GM19238 (cell line): ENCODE measurements at regions not wholly inside any gene's neighbourhood (a gene's known extent, or its start where the extent isn't known, plus 50 kb on each side); places are given as distances from the start of the nearest gene placed in this dataset.
"Not testable (repeated sequence)": the region's sequence is repeated elsewhere in the genome, so short reads cannot be mapped to it uniquely, and the experiment has no call there.

ENCODE experiments used
- DNase-seq: peaks from one replicate; pipeline ENCODE4 v3.0.0; 2011; ENCODE audit warnings: low spot score; ENCODE audit not compliant: insufficient read length

- DNase-seq = not testable (repeated sequence)
Measured at GRCh38 chr16:5282152-5282551, 184.6 kb upstream of the EEF2KMT start.

GRCh38 chr16:5257462-5257861 is 159.9 kb upstream of the EEF2KMT start:
- no peak for DNase-seq

- DNase-seq = no peak
Measured at GRCh38 chr16:5252791-5253190, 155.2 kb upstream of the EEF2KMT start.

GRCh38 chr16:5247403-5247802 is 149.8 kb upstream of the EEF2KMT start:
- not testable (repeated sequence) for DNase-seq

GRCh38 chr16:5240278-5240626 is 142.7 kb upstream of the EEF2KMT start:
- not testable (repeated sequence) for DNase-seq

GRCh38 chr16:5239472-5240277 is 142.1 kb upstream of the EEF2KMT start:
- peak; percentile 23 for DNase-seq

- DNase-seq = no peak
Measured at GRCh38 chr16:5235119-5235518, 137.5 kb upstream of the EEF2KMT start.

- DNase-seq = no peak
Measured at GRCh38 chr16:5234295-5235050, 136.9 kb upstream of the EEF2KMT start.

GRCh38 chr16:5231246-5231759 is 133.7 kb upstream of the EEF2KMT start:
- DNase-seq = no peak

- no peak for DNase-seq
Measured at GRCh38 chr16:5228369-5228768, 130.8 kb upstream of the EEF2KMT start.

GRCh38 chr16:5225931-5226655 is 128.5 kb upstream of the EEF2KMT start:
- no peak for DNase-seq

GRCh38 chr16:5222761-5223160 is 125.2 kb upstream of the EEF2KMT start:
- no peak for DNase-seq

- DNase-seq = not testable (repeated sequence)
Measured at GRCh38 chr16:5221831-5222230, 124.2 kb upstream of the EEF2KMT start.

GRCh38 chr16:5220705-5221104 is 123.1 kb upstream of the EEF2KMT start:
- no peak for DNase-seq

- no peak for DNase-seq
Measured at GRCh38 chr16:5216441-5217080, 119.0 kb upstream of the EEF2KMT start.

- no peak for DNase-seq
Measured at GRCh38 chr16:5215901-5216300, 118.3 kb upstream of the EEF2KMT start.

- DNase-seq = no peak
Measured at GRCh38 chr16:5214466-5214865, 116.9 kb upstream of the EEF2KMT start.

GRCh38 chr16:5212501-5212900 is 114.9 kb upstream of the EEF2KMT start:
- not testable (repeated sequence) for DNase-seq

GRCh38 chr16:5207862-5208498 is 110.4 kb upstream of the EEF2KMT start:
- DNase-seq = not testable (repeated sequence)

- no peak for DNase-seq
Measured at GRCh38 chr16:5207001-5207523, 109.5 kb upstream of the EEF2KMT start.
